ENCODE measurements at regions not wholly inside any gene's neighbourhood (a gene's known extent, or its start where the extent isn't known, plus 50 kb on each side); places are given as distances from the start of the nearest gene placed in this dataset.

DNA sequence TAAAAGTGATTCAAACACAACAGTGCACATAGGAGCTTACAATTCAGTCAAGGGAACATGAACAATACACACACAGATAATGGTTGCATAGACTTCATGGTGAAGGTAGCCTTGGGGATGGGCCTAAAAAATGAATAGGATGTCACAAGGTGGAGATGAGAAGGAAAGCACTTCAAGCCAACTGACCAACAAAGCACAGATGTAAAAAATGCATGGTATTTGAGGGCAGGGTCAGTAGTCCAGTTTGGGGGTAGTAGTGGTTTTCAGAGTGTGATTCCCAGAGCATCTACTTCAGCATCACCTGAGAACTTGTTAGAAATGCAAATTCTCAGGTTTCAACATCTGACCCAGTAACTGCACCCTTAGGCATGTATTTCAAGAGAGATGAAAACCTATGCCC, 88.9 kb downstream of the PERP start:
- no peak overlapping the region for H2AFZ ChIP-seq
- ATAC-seq (no peak), DNase-seq (ENCODE audit: low spot score) (no peak)
- Mint-ChIP-seq H3K36me3 (ENCODE audit: low read depth) (no peaks in the 10 kb centered on the region), H3K27me3 (ENCODE audit: insufficient read depth, low read depth, poor library complexity) (no peaks in the 10 kb centered on the region), H3K9me3 (no peaks in the 10 kb centered on the region), H3K27ac (no peak overlapping the region), H3K4me3 (no peak overlapping the region), H3K4me1 (peaks cover 7% of the 10 kb centered on the region; the same call in 2 of the 3 replicates)
- no peaks in the 10 kb centered on the region for H3K79me2 ChIP-seq (replicated peaks; ENCODE audit: insufficient read depth)
- no peak overlapping the region for H3K27ac ChIP-seq (ENCODE audit: low read depth)
- TF ChIP-seq STAT1 (IDR thresholded peaks at IDR 0.05; ENCODE audit: unreplicated experiment) (no peak), ZNF114 (CRISPR knock-in tag; IDR thresholded peaks at IDR 0.05) (no peak), JUNB (IDR thresholded peaks at IDR 0.05; ENCODE audit: unreplicated experiment) (no peak), EZH2phosphoT487 (IDR thresholded peaks at IDR 0.05; ENCODE audit: unreplicated experiment) (no peak)
- TF ChIP-seq, protein P1, sequence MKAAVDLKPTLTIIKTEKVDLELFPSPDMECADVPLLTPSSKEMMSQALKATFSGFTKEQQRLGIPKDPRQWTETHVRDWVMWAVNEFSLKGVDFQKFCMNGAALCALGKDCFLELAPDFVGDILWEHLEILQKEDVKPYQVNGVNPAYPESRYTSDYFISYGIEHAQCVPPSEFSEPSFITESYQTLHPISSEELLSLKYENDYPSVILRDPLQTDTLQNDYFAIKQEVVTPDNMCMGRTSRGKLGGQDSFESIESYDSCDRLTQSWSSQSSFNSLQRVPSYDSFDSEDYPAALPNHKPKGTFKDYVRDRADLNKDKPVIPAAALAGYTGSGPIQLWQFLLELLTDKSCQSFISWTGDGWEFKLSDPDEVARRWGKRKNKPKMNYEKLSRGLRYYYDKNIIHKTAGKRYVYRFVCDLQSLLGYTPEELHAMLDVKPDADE (IDR thresholded peaks at IDR 0.05), result no peak
- TF ChIP-seq, protein P2, sequence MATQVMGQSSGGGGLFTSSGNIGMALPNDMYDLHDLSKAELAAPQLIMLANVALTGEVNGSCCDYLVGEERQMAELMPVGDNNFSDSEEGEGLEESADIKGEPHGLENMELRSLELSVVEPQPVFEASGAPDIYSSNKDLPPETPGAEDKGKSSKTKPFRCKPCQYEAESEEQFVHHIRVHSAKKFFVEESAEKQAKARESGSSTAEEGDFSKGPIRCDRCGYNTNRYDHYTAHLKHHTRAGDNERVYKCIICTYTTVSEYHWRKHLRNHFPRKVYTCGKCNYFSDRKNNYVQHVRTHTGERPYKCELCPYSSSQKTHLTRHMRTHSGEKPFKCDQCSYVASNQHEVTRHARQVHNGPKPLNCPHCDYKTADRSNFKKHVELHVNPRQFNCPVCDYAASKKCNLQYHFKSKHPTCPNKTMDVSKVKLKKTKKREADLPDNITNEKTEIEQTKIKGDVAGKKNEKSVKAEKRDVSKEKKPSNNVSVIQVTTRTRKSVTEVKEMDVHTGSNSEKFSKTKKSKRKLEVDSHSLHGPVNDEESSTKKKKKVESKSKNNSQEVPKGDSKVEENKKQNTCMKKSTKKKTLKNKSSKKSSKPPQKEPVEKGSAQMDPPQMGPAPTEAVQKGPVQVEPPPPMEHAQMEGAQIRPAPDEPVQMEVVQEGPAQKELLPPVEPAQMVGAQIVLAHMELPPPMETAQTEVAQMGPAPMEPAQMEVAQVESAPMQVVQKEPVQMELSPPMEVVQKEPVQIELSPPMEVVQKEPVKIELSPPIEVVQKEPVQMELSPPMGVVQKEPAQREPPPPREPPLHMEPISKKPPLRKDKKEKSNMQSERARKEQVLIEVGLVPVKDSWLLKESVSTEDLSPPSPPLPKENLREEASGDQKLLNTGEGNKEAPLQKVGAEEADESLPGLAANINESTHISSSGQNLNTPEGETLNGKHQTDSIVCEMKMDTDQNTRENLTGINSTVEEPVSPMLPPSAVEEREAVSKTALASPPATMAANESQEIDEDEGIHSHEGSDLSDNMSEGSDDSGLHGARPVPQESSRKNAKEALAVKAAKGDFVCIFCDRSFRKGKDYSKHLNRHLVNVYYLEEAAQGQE (IDR thresholded peaks at IDR 0.05; ENCODE audit: unreplicated experiment), result no peak
- H3F3A ChIP-seq (replicated peaks; ENCODE audit: low read depth), result no peaks in the 10 kb centered on the region
- H3K4me1 ChIP-seq (ENCODE audit: insufficient read depth), result no peaks in the 10 kb centered on the region
- no peaks in the 10 kb centered on the region for H3K36me3 ChIP-seq (ENCODE audit: insufficient read depth)
- no peaks in the 10 kb centered on the region for H3K27me3 ChIP-seq (ENCODE audit: insufficient read depth)
- H3K4me2 ChIP-seq, result no peak overlapping the region
- H4K20me1 ChIP-seq (replicated peaks; ENCODE audit: insufficient read depth), result no peaks in the 10 kb centered on the region
- peaks cover 6% of the 10 kb centered on the region; the same call in 1 of the 2 replicates for H3K9me2 ChIP-seq (ENCODE audit: insufficient read depth)
- H3K4me3 ChIP-seq, result no peak overlapping the region

DNA sequence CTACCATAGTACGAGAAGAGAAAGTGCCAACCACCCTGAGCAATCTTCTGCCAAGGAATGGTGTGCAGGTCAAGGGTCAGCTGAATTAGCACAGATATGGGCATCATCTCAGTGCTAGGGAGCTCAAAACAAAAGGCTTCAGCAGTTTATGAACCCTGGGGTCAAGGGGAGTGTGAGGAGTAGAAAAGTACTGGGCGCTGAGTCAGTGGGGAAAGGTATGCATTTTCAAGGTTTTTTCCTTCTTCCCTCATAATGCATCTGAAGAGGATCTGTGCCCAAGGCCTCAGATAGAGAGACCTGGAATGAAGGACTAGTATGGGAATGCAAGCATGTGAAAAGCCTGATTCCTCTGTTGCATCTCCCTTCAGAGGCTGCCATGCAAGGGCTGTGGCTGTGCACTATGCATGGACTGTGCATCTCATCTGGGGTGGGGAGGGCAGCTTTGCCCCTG, 81.7 kb downstream of the PERP start:
- Histone ChIP-seq H3K27ac (ENCODE audit: low read depth) (no peak overlapping the region), H4K20me1 (replicated peaks; ENCODE audit: insufficient read depth) (no peaks in the 10 kb centered on the region), H3K9me2 (ENCODE audit: insufficient read depth) (peaks cover 4% of the 10 kb centered on the region; the same call in 1 of the 2 replicates), H3K36me3 (ENCODE audit: insufficient read depth) (no peaks in the 10 kb centered on the region), H3K4me1 (ENCODE audit: insufficient read depth) (no peaks in the 10 kb centered on the region), H3K4me2 (no peak overlapping the region), H3K79me2 (replicated peaks; ENCODE audit: insufficient read depth) (no peaks in the 10 kb centered on the region), H3K27me3 (ENCODE audit: insufficient read depth) (no peaks in the 10 kb centered on the region), H3K4me3 (no peak overlapping the region), H3F3A (replicated peaks; ENCODE audit: low read depth) (no peaks in the 10 kb centered on the region), H2AFZ (no peak overlapping the region)
- H3K4me3 Mint-ChIP-seq, result no peak overlapping the region
- no peaks in the 10 kb centered on the region for H3K4me1 Mint-ChIP-seq
- H3K9me3 Mint-ChIP-seq, result no peaks in the 10 kb centered on the region
- no peak for DNase-seq (ENCODE audit: low spot score)
- no peak overlapping the region for H3K27ac Mint-ChIP-seq
- H3K36me3 Mint-ChIP-seq (ENCODE audit: low read depth), result no peaks in the 10 kb centered on the region
- ATAC-seq, result no peak
- H3K27me3 Mint-ChIP-seq (ENCODE audit: insufficient read depth, low read depth, poor library complexity), result no peaks in the 10 kb centered on the region
- no peak for TF ChIP-seq NANOG (IDR thresholded peaks at IDR 0.05; ENCODE audit: borderline replicate concordance)
- TF ChIP-seq ZNF331 (CRISPR knock-in tag; IDR thresholded peaks at IDR 0.05; ENCODE audit: low read depth), result no peak
- TF ChIP-seq, protein P2 (IDR thresholded peaks at IDR 0.05; ENCODE audit: unreplicated experiment), result no peak
- TF ChIP-seq, protein P3, sequence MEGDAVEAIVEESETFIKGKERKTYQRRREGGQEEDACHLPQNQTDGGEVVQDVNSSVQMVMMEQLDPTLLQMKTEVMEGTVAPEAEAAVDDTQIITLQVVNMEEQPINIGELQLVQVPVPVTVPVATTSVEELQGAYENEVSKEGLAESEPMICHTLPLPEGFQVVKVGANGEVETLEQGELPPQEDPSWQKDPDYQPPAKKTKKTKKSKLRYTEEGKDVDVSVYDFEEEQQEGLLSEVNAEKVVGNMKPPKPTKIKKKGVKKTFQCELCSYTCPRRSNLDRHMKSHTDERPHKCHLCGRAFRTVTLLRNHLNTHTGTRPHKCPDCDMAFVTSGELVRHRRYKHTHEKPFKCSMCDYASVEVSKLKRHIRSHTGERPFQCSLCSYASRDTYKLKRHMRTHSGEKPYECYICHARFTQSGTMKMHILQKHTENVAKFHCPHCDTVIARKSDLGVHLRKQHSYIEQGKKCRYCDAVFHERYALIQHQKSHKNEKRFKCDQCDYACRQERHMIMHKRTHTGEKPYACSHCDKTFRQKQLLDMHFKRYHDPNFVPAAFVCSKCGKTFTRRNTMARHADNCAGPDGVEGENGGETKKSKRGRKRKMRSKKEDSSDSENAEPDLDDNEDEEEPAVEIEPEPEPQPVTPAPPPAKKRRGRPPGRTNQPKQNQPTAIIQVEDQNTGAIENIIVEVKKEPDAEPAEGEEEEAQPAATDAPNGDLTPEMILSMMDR (conservative IDR thresholded peaks at IDR 0.05; ENCODE audit: low read depth in 2 of 2), result no peak
- no peak for TF ChIP-seq CREB1 (CRISPR knock-in tag; IDR thresholded peaks at IDR 0.05; ENCODE audit: low read depth)
- TF ChIP-seq, protein P1 (IDR thresholded peaks at IDR 0.05), result no peak
- no peak for TF ChIP-seq JUNB (IDR thresholded peaks at IDR 0.05; ENCODE audit: unreplicated experiment)
- no peak for TF ChIP-seq ZNF114 (CRISPR knock-in tag; IDR thresholded peaks at IDR 0.05)
